ENCODE measurements at regions not wholly inside any gene's neighbourhood (a gene's known extent, or its start where the extent isn't known, plus 50 kb on each side); places are given as distances from the start of the nearest gene placed in this dataset.
"Not testable (repeated sequence)": the region's sequence is repeated elsewhere in the genome, so short reads cannot be mapped to it uniquely, and the experiment has no call there.

GRCh38 chr7:3143869-3144775 lies 100.5 kb upstream of the CARD11 start:
- H3K27me3 ChIP-seq (ENCODE audit: insufficient read depth) = no peaks in the 10 kb centered on the region
- ChIA-PET POLR2A (no interaction called here), CTCF (interaction anchor here (0.6 to 6.8 kb wide), 5 partner anchors 10 to 280 kb away, joined by 3 to 41 read pairs (median 10); no protein-coding TSS in a partner anchor)
- H2AFZ ChIP-seq (ENCODE audit: low read depth) = no peak overlapping the region
- H3K4me1 ChIP-seq (ENCODE audit: control insufficient read depth in 1 of 2, insufficient read depth in 2 of 2, low read depth in 1 of 2, low read length in 1 of 2) = peaks cover 0 to 3% of the 10 kb centered on the region in 2 experiments; a peak in 1 of 4 replicates
- no peaks in the 10 kb centered on the region for H3K9me2 ChIP-seq
- no peak overlapping the region for H3K4me2 ChIP-seq
- no peaks in the 10 kb centered on the region for H3K9me3 ChIP-seq
- H3F3A ChIP-seq (replicated peaks; ENCODE audit: insufficient read depth) = no peaks in the 10 kb centered on the region
- no peak for DNase-seq
- no peak overlapping the region for H3K4me3 ChIP-seq (ENCODE audit: low read depth in 2 of 2, low read length in 1 of 2)
- no peak overlapping the region for H3K27ac ChIP-seq (ENCODE audit: low read depth in 2 of 2, low read length in 1 of 2)
- WGBS (ENCODE audit: low lambda C conversion rate) = 28% methylated on average over 7 of the region's 7 CpGs
- no peaks in the 10 kb centered on the region for H3K79me2 ChIP-seq (ENCODE audit: insufficient read depth)
- H3K36me3 ChIP-seq (replicated peaks in 1 of 2; ENCODE audit: control insufficient read depth in 1 of 2, insufficient read depth in 2 of 2, low read length in 1 of 2) = no peaks in the 10 kb centered on the region
- no peak overlapping the region for H3K9ac ChIP-seq
- no peaks in the 10 kb centered on the region for H4K20me1 ChIP-seq (ENCODE audit: insufficient read depth)
- TF ChIP-seq MXI1 (IDR thresholded peaks at IDR 0.05; ENCODE audit: low read depth, low read length) = no peak
- no peak for TF ChIP-seq CTCF (IDR thresholded peaks at IDR 0.05)
- no peak for TF ChIP-seq GATA2 (CRISPR knock-in tag; IDR thresholded peaks at IDR 0.05)
- no peak for TF ChIP-seq NRF1 (IDR thresholded peaks at IDR 0.05; ENCODE audit: low read depth, low read length)
- no peak for TF ChIP-seq REST (IDR thresholded peaks at IDR 0.05; ENCODE audit: low read depth, low read length)
- TF ChIP-seq YY1 (IDR thresholded peaks at IDR 0.05; ENCODE audit: low read depth) = no peak
- no peak for TF ChIP-seq TCF12 (IDR thresholded peaks at IDR 0.05)
- no peak for TF ChIP-seq RFX5 (IDR thresholded peaks at IDR 0.05; ENCODE audit: low read length)
- TF ChIP-seq GABPA (IDR thresholded peaks at IDR 0.05; ENCODE audit: low read depth) = no peak
- TF ChIP-seq FOSL2 (IDR thresholded peaks at IDR 0.05; ENCODE audit: borderline replicate concordance, low read depth) = no peak
- TF ChIP-seq ZBTB33 (IDR thresholded peaks at IDR 0.05; ENCODE audit: borderline replicate concordance, low read depth) = no peak
- TF ChIP-seq EZH2phosphoT487 (IDR thresholded peaks at IDR 0.05; ENCODE audit: borderline replicate concordance, low read depth) = no peak
- no peak for TF ChIP-seq TAF1 (IDR thresholded peaks at IDR 0.05; ENCODE audit: borderline replicate concordance, low read depth, low read length)

- H3K9me3 ChIP-seq; H3K79me2 ChIP-seq (ENCODE audit: insufficient read depth); H3K9ac ChIP-seq; POLR2A ChIA-PET; H3K9me2 ChIP-seq; H3K4me2 ChIP-seq; H3K27me3 ChIP-seq (ENCODE audit: insufficient read depth); H3K36me3 ChIP-seq (replicated peaks in 1 of 2; ENCODE audit: control insufficient read depth in 1 of 2, insufficient read depth in 2 of 2, low read length in 1 of 2); H2AFZ ChIP-seq (ENCODE audit: low read depth); H3K4me3 ChIP-seq (ENCODE audit: low read depth in 2 of 2, low read length in 1 of 2); H4K20me1 ChIP-seq (ENCODE audit: insufficient read depth); H3K4me1 ChIP-seq (ENCODE audit: control insufficient read depth in 1 of 2, insufficient read depth in 2 of 2, low read depth in 1 of 2, low read length in 1 of 2); DNase-seq; H3F3A ChIP-seq (replicated peaks; ENCODE audit: insufficient read depth); H3K27ac ChIP-seq (ENCODE audit: low read depth in 2 of 2, low read length in 1 of 2): not testable (repeated sequence)
- WGBS (ENCODE audit: low lambda C conversion rate) = 52% methylated on average over 6 of the region's 6 CpGs
- CTCF ChIA-PET = interaction anchor here (0.6 to 6.8 kb wide), 5 partner anchors 10 to 280 kb away, joined by 3 to 41 read pairs (median 10); no protein-coding TSS in a partner anchor
Measured at GRCh38 chr7:3144776-3145125, 101.1 kb upstream of the CARD11 start.
